Osteocyte (in vitro differentiated cells): ENCODE measurements at regions not wholly inside any gene's neighbourhood (a gene's known extent, or its start where the extent isn't known, plus 50 kb on each side); places are given as distances from the start of the nearest gene placed in this dataset.

Experiments
- DNase-seq: peaks from one replicate; pipeline ENCODE4 v3.0.0; 2021; ENCODE audit warnings: mixed read lengths; ENCODE audit not compliant: unreplicated experiment; ENCODE audit errors: extremely low spot score
- H3K27ac Mint-ChIP-seq: one replicate; pipeline ENCODE4 v1.8.0; 2021; ENCODE audit warnings: mild to moderate bottlenecking, mixed read lengths; ENCODE audit not compliant: unreplicated experiment
- H3K27me3 Mint-ChIP-seq: one replicate; pipeline ENCODE4 v1.8.0; 2021; ENCODE audit warnings: mixed read lengths; ENCODE audit not compliant: unreplicated experiment
- H3K36me3 Mint-ChIP-seq: one replicate; pipeline ENCODE4 v1.8.0; 2021; ENCODE audit warnings: mixed read lengths; ENCODE audit not compliant: unreplicated experiment
- H3K4me1 Mint-ChIP-seq: one replicate; pipeline ENCODE4 v1.8.0; 2021; ENCODE audit warnings: mixed read lengths; ENCODE audit not compliant: unreplicated experiment
- H3K4me3 Mint-ChIP-seq: one replicate; pipeline ENCODE4 v1.8.0; 2021; ENCODE audit warnings: mild to moderate bottlenecking, moderate library complexity, mixed read lengths; ENCODE audit not compliant: unreplicated experiment
- H3K9me3 Mint-ChIP-seq: one replicate; pipeline ENCODE4 v1.8.0; 2021; ENCODE audit warnings: mixed read lengths; ENCODE audit not compliant: unreplicated experiment
- CTCF ChIP-seq: fragments of 200-600 bp; sonication (generic); IDR thresholded peaks from 2 replicates; pipeline ENCODE4 v1.5.0; 2021; ENCODE audit warnings: antibody characterized with exemption, mild to moderate bottlenecking, moderate library complexity

- H3K4me1 Mint-ChIP-seq, result no peaks in the 10 kb centered on the region
- no peak for DNase-seq
- TF ChIP-seq CTCF, result no peak
- H3K36me3 Mint-ChIP-seq, result no peaks in the 10 kb centered on the region
- H3K9me3 Mint-ChIP-seq, result no peaks in the 10 kb centered on the region
- peaks cover 11% of the 10 kb centered on the region for H3K27me3 Mint-ChIP-seq
- no peak overlapping the region for H3K27ac Mint-ChIP-seq
- no peak overlapping the region for H3K4me3 Mint-ChIP-seq
Observed at GRCh38 chr7:86499986-86500385, 143.7 kb upstream of the GRM3 start.

GRCh38 chr7:86485827-86486226 lies 157.9 kb upstream of the GRM3 start:
- no peak for TF ChIP-seq CTCF
- Mint-ChIP-seq H3K27me3 (peaks cover 6% of the 10 kb centered on the region), H3K4me3 (no peak overlapping the region), H3K27ac (no peak overlapping the region), H3K36me3 (no peaks in the 10 kb centered on the region), H3K4me1 (no peaks in the 10 kb centered on the region), H3K9me3 (no peaks in the 10 kb centered on the region)
- no peak for DNase-seq

GRCh38 chr7:86479144-86479543 lies 164.6 kb upstream of the GRM3 start:
- Mint-ChIP-seq H3K36me3 (no peaks in the 10 kb centered on the region), H3K4me3 (no peak overlapping the region), H3K9me3 (no peaks in the 10 kb centered on the region), H3K27ac (no peak overlapping the region), H3K4me1 (no peaks in the 10 kb centered on the region), H3K27me3 (peaks cover 2% of the 10 kb centered on the region)
- DNase-seq, result no peak
- no peak for TF ChIP-seq CTCF

GRCh38 chr7:86477343-86477935 lies 166.3 kb upstream of the GRM3 start:
- Mint-ChIP-seq H3K27ac (no peak overlapping the region), H3K36me3 (no peaks in the 10 kb centered on the region), H3K27me3 (peaks cover 2% of the 10 kb centered on the region), H3K4me1 (no peaks in the 10 kb centered on the region), H3K4me3 (no peak overlapping the region), H3K9me3 (no peaks in the 10 kb centered on the region)
- TF ChIP-seq CTCF, result no peak
- DNase-seq, result no peak

GRCh38 chr7:86470763-86471162 lies 172.9 kb upstream of the GRM3 start:
- Mint-ChIP-seq H3K27ac (no peak overlapping the region), H3K36me3 (no peaks in the 10 kb centered on the region), H3K4me3 (no peak overlapping the region), H3K4me1 (no peaks in the 10 kb centered on the region), H3K27me3 (peaks cover 4% of the 10 kb centered on the region), H3K9me3 (no peaks in the 10 kb centered on the region)
- TF ChIP-seq CTCF, result no peak
- no peak for DNase-seq
